HG03060 (cell line): ENCODE measurements at regions not wholly inside any gene's neighbourhood (a gene's known extent, or its start where the extent isn't known, plus 50 kb on each side); places are given as distances from the start of the nearest gene placed in this dataset.
"Not testable (repeated sequence)": the region's sequence is repeated elsewhere in the genome, so short reads cannot be mapped to it uniquely, and the experiment has no call there.

Source experiments
- ATAC-seq: cut with Tn5 transposase; IDR thresholded peaks from one replicate; pipeline ENCODE4 v1.9.1; 2021; ENCODE audit warnings: low read depth, moderate number of reproducible peaks; ENCODE audit not compliant: unreplicated experiment

DNA sequence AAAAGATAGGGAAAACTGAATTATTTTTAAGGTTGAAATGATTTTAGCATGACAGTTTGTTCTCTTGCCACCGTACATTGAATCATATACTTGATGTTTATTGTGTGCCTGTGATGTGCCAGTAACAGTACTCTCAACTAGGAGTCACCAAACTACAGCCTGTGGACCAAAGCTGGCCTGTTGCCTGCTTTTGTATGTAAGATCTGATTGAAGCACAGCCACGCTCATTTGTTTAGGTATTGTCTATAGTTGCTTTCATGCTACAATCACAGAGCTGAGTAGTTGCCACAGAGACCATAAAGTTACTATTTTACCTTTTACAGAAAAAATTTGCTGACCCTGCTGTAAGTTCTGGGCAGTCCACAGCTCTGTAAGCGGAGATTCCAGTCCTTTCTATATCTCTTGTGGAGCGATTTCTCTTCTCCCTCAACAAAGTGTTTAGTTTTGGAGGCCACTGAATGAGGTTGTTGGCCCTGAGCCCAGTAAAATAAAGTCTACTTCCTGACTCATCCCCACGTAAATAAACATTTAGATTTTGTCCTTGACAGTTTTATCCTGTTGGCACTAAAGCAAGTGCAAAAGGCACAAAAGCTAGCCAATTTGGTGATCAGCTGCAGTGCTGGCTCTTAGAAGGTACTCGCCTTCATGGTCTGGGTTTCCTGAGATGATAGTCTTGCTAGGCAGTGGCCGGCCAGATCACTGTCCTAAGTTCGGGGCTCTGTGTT is 180.2 kb upstream of the ZNF92 start:
- ATAC-seq = not testable (repeated sequence)

GRCh38 chr7:65177041-65177440 is 170.6 kb upstream of the ERV3-1 start:
- ATAC-seq = not testable (repeated sequence)

DNA sequence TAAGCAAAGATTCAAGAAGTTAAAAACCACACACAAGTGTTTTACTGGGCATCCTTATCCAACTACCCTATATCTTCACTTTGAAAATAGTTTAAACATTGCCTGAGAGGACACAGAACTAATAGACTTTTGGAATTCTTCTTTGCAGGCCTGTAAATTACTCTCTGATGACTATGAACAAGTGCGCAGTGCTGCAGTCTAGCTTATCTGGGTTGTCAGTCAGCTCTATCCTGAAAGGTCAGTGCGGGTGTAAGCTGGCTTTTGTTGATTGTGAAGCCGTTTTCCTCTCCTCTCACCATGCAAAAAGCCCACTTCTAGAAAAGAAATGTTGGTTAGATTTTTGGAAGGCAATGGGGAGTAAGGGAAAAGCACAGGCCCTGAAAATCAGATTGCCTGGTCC is 143.6 kb upstream of the ERV3-1 start:
- ATAC-seq = not testable (repeated sequence)

- not testable (repeated sequence) for ATAC-seq
Measured at GRCh38 chr7:65146118-65146914, 139.8 kb upstream of the ERV3-1 start.

DNA sequence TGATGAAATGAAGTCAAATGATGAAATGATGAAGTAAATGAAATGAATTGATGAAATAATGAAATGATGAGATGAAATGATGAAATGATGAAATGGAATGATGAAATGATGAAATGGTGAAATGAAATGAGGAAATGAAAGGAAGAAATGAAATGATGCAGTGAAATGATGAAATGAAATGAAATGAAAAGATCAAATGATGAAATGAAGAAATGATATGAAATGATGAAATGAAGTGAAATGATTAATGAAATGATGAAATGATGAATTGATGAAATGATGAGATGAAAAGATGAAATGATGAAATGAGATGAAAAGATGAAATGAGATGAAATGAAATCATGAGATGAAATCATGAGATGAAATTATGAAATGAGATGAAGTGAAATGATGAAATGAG is 139.2 kb upstream of the ERV3-1 start:
- not testable (repeated sequence) for ATAC-seq

DNA sequence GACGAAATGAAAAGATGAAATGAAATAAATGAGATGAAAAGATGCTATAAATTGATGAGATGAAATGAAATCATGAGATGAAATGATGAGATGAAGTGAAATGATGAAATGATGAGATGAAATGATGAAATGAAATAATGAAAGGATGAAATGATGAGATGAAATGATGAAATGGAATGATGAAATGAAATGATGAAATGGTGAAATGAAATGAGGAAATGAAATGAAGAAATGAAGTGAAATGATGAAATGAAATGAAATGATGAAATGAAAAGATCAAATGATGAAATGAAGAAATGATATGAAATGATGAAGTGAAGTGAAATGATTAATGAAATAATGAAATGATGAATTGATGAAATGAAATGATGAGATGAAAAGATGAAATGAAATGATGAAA is 138.5 kb upstream of the ERV3-1 start:
- not testable (repeated sequence) for ATAC-seq

GRCh38 chr7:65144557-65144956 is 138.1 kb upstream of the ERV3-1 start:
- not testable (repeated sequence) for ATAC-seq

DNA sequence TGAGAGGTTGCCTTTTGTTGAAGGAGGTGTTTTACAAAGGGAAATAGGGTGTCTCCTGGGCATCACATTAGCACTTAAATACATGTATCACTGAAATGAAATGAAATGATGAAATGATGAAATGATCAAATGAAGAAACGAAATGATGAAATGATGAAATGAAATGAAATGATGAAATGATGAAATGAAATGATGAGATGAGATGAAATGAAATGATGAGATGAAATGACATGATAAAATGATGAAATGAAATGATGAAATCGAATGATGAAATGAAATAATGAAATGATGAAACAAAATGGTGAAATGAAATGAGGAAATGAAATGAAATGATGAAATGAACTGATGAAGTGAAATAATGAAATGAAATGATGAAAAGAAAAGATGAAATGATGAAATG is 137.6 kb upstream of the ERV3-1 start:
- not testable (repeated sequence) for ATAC-seq

DNA sequence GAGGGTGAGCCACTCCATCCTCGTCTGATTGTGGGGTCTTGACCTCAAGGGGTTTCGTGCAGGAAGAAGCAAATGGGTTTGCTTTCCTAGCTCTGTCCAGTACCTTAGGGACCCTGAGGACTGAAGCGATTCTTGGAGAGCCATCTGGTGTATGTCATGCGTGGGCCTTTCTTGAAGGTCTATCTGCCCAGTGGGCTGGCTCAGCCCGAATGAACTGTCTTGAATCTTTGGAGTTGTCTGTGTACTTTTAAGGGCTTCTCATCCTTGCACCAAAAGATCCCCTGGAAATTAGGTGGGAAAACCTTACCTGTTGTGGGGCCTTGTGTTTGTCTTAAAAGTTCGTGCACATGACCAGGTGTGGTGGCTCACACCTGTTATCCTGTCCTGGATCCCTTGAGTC is 135.4 kb upstream of the ERV3-1 start:
- ATAC-seq = not testable (repeated sequence)

- ATAC-seq = not testable (repeated sequence)
Measured at GRCh38 chr7:65141405-65141778, 134.9 kb upstream of the ERV3-1 start.

- ATAC-seq = not testable (repeated sequence)
Measured at GRCh38 chr7:65140543-65141404, 134.3 kb upstream of the ERV3-1 start.

DNA sequence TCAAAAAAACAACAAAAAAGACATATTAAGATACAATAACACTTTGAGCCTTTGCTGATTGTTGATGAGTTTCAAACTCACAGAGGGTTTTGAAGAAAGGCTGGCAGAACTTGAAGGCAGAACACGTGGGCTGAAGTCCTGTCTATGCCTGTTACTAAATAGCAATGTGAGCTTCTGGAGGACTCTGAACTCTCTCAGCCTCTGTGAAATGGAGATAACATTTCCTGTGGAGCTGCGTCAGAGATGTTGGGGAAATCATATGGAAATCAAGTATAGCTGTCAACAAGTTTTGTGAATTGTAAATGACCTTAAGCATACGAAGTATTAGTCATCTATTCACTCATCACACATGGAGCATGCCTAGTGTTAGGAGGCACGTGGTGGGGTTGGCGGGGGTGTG is 130.4 kb upstream of the ERV3-1 start:
- ATAC-seq = not testable (repeated sequence)

- ATAC-seq = not testable (repeated sequence)
Measured at GRCh38 chr7:65133087-65133486, 126.6 kb upstream of the ERV3-1 start.

DNA sequence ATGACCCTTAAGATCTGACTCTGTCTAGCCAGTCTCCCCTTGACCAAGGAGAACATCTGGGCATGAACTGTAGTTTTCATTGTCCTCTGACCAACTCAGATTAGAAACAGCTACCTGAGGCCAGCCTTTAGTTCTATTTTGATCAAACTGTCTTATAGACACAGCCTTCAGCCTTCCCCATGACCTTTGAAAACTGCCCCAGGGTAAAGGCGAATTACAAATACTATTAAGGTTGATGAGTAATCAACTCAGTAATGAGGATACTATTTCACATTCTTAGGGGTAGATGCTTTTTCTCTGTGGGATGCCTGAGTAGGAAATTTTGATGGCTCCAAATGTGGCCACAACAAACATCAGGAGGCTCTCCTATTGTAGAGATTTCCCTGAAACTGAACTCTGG is 125.8 kb upstream of the ERV3-1 start:
- not testable (repeated sequence) for ATAC-seq

- ATAC-seq = not testable (repeated sequence)
Measured at GRCh38 chr7:65127364-65127763, 120.9 kb upstream of the ERV3-1 start.

- not testable (repeated sequence) for ATAC-seq
Measured at GRCh38 chr7:65124600-65124999, 118.1 kb upstream of the ERV3-1 start.

- not testable (repeated sequence) for ATAC-seq
Measured at GRCh38 chr7:65105650-65106203, 99.2 kb upstream of the ERV3-1 start.

DNA sequence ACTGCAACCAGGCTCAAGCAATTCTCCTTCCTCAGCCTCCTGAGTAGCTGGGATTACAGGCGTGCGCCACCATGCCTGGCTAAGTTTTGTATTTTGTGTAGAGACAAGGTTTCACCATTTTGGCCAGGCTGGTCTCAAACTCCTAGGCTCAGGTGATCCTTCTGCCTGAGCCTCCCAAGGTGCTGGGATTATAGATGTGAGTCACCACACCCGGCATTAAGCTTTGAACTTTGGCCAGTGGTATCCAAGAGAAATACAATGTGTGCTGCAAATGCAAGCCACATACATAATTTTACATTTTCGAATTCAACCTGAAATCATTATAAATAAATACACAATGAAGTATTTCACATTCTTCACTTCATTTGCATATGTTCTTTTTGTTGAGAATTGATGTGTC is 94.0 kb upstream of the ERV3-1 start:
- ATAC-seq = not testable (repeated sequence)

- ATAC-seq = not testable (repeated sequence)
Measured at GRCh38 chr7:65081669-65082055, 75.2 kb upstream of the ERV3-1 start.
